Fibroblast of the aortic adventitia (primary cell): ENCODE measurements at regions not wholly inside any gene's neighbourhood (a gene's known extent, or its start where the extent isn't known, plus 50 kb on each side); places are given as distances from the start of the nearest gene placed in this dataset.
"Not testable (repeated sequence)": the region's sequence is repeated elsewhere in the genome, so short reads cannot be mapped to it uniquely, and the experiment has no call there.

Experiments
- DNase-seq: peaks from one replicate; pipeline ENCODE4 v3.0.0-alpha.2; 2010; ENCODE audit warnings: low read depth
- H3K4me3 ChIP-seq: 2 replicates; pipeline ENCODE4 v1.5.1; 2011; ENCODE audit warnings: low read depth, mild to moderate bottlenecking, control low read depth, low read length, moderate library complexity
- TF ChIP-seq, protein P1 (sequence below): IDR thresholded peaks from 2 replicates; pipeline ENCODE4 v1.5.1; 2011; ENCODE audit warnings: mild to moderate bottlenecking, low read length, control low read depth, inconsistent platforms; ENCODE audit not compliant: insufficient read depth

DNA sequence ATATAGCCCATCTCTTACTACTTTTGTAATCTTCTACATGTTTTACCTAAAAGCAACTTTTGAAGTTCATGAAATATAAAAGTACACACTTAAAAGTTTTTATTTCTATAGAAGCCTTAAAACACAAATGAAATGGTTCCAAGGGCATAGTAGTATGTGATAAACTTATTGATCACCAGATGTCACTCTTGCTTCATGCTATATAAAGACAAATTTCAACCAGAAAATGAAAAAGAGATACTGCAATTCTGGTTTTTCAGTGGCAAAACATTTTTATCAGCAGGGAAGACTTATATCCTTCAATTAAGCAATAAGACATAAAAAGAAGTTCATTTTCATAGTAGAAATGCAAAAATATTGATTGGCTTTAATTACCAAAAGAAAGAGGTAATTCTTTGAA is 69.4 kb upstream of the FBXL17 start:
- no peak overlapping the region for H3K4me3 ChIP-seq
- no peak for DNase-seq
- TF ChIP-seq, protein P1, sequence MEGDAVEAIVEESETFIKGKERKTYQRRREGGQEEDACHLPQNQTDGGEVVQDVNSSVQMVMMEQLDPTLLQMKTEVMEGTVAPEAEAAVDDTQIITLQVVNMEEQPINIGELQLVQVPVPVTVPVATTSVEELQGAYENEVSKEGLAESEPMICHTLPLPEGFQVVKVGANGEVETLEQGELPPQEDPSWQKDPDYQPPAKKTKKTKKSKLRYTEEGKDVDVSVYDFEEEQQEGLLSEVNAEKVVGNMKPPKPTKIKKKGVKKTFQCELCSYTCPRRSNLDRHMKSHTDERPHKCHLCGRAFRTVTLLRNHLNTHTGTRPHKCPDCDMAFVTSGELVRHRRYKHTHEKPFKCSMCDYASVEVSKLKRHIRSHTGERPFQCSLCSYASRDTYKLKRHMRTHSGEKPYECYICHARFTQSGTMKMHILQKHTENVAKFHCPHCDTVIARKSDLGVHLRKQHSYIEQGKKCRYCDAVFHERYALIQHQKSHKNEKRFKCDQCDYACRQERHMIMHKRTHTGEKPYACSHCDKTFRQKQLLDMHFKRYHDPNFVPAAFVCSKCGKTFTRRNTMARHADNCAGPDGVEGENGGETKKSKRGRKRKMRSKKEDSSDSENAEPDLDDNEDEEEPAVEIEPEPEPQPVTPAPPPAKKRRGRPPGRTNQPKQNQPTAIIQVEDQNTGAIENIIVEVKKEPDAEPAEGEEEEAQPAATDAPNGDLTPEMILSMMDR = no peak

DNA sequence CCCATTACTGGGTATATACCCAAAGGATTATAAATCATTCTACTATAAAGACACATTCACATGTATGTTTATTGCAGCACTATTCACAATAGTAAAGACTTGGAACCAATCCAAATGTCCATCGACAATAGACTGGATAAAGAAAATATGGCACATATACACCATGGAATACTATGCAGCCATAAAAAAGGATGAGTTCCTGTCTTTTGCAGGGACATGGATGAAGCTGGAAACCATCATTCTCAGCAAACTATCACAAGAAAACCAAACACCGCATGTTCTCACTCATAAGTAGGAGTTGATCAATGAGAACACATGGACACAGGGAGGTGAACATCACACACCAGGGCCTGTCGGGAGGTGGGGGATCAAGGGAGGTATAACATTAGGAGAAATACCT is 62.2 kb upstream of the FBXL17 start:
- not testable (repeated sequence) for H3K4me3 ChIP-seq, DNase-seq

DNA sequence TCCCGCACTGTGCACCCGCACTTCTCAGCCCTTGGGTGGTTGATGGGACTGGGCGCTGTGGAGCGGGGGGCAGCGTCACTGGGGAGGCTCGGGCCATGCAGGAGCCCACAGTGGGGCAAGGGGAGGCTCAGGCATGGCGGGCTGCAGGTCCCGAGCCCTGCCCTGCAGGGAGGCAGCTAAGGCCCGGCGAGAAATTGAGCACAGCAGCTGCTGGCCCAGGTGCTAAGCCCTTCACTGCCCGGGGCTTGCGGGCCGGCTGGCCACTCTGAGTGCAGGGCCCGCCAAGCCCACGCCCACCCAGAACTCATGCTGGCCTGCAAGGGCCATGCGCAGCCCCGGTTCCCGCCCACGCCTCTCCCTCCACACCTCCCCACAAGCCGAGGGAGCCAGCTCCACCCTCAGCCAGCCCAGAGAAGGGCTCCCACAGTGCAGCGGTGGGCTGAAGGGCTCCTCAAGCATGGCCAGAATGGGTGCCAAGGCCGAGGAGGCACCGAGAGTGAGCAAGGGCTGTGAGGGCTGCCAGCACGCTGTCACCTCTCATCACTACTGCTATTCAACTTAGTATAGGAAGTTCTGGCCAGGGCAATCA is 60.3 kb upstream of the FBXL17 start:
- not testable (repeated sequence) for H3K4me3 ChIP-seq, DNase-seq

DNA sequence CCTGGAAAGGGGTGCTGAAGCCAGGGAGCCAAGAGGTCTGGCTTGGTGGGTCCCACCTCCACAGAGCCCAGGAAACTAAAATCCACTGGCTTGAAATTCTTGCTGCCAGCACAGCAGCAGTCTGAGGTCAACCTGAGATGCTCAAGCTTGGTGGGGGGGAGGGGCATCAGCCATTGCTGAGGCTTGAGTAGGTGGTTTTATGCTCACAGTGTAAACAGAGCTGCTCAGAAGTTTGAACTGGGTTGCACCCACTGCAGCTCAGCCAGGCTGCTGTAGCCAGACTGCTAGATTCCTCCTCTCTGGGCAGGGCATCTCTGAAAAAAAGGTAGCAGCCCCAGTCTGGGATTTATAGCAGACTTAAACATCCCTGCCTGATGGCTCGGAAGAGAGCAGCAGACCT is 55.5 kb upstream of the FBXL17 start:
- H3K4me3 ChIP-seq = no peak overlapping the region
- TF ChIP-seq, protein P1 = no peak
- DNase-seq = no peak

DNA sequence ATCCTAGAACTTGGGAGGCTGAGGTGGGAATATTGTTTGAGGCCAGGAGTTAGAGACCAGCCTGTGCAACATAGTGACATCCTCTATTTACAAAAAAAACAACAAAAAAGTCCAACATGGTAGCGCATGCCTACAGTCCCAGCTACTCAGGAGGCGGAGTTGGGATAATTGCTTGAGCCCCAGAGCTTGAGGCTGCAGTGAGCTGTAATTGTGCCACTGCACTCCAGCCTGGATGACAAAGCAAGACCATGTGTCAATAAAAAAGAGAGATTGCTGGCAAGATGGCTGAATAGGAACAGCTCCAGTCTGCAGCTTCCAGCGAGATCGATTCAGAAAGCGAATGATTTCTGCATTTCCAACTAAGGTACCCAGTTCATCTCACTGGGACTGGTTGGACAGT is 54.8 kb upstream of the FBXL17 start:
- no peak overlapping the region for H3K4me3 ChIP-seq
- TF ChIP-seq, protein P1 = no peak
- no peak for DNase-seq

DNA sequence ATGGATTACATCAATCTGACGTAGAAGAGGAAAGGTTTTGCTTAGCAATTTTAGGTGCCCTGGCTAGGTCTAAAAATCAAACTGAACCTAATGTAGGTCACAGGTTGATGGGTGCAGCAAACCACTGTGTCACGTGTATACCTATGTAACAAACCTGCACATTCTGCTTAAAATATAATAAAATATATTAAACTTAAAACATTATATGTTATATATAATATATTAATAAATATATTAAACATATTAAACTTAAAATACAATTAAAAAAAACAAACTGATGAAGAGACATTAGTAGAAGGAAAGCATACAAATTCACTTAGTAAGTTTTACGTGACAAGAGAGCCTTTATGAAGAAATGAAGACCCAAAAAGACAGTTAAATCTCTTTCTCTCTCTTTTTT is 51.7 kb upstream of the FBXL17 start:
- no peak for DNase-seq
- TF ChIP-seq, protein P1 = no peak

DNA sequence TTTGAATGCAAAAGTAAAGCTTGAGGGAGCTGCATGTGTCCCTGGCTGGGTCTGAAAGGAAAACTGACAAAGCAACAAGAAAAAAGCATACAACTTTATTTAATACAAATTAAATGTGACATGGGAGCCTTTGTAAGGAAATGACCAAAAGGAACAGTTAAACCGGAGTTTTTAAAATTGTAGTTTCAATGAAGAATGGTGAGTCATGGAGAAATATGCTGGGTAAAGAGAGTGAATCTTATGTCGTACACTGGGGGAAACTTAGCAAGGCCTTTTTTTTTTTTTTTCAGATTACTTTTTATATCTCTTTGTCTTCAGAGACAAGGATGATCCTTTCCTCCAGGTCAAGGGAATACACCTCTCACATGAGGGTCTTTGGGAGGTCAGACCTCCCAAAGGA is 50.1 kb upstream of the FBXL17 start:
- no peak overlapping the region for H3K4me3 ChIP-seq
- TF ChIP-seq, protein P1 = no peak
- no peak for DNase-seq

More for the DNA sequence above, 51.7 kb upstream of the FBXL17 start:
- no peak overlapping the region for H3K4me3 ChIP-seq
